Nephron (organoid): ENCODE measurements at regions not wholly inside any gene's neighbourhood (a gene's known extent, or its start where the extent isn't known, plus 50 kb on each side); places are given as distances from the start of the nearest gene placed in this dataset.

Experiments
- H3K27ac Mint-ChIP-seq, 3 experiments: 2 replicates each; pipeline ENCODE4 v1.8.0; 2020; ENCODE audit warnings: mixed read lengths in 3 of 3, mild to moderate bottlenecking in 2 of 3, moderate library complexity in 1 of 3
- H3K27me3 Mint-ChIP-seq: 2 replicates; pipeline ENCODE4 v1.8.0; 2021; ENCODE audit warnings: low read depth, mild to moderate bottlenecking, moderate library complexity, mixed read lengths
- H3K36me3 Mint-ChIP-seq: 2 replicates; pipeline ENCODE4 v1.8.0; 2020; ENCODE audit warnings: low read depth, mixed read lengths
- H3K4me1 Mint-ChIP-seq: 2 replicates; pipeline ENCODE4 v1.8.0; 2020; ENCODE audit warnings: mixed read lengths
- H3K4me3 Mint-ChIP-seq, 3 experiments: 2 replicates each; pipeline ENCODE4 v1.8.0; 2020; ENCODE audit warnings: mild to moderate bottlenecking in 3 of 3, mixed read lengths in 3 of 3, moderate library complexity in 2 of 3
- H3K9me3 Mint-ChIP-seq: 2 replicates; pipeline ENCODE4 v1.8.0; 2020; ENCODE audit warnings: mixed read lengths
- TF ChIP-seq, protein P1 (sequence below), 3 experiments: fragments of 200-600 bp; sonication (generic); IDR thresholded peaks; one replicate each; pipeline ENCODE4 v1.5.0; 2021; ENCODE audit warnings: antibody characterized with exemption in 3 of 3; ENCODE audit not compliant: unreplicated experiment in 3 of 3

DNA sequence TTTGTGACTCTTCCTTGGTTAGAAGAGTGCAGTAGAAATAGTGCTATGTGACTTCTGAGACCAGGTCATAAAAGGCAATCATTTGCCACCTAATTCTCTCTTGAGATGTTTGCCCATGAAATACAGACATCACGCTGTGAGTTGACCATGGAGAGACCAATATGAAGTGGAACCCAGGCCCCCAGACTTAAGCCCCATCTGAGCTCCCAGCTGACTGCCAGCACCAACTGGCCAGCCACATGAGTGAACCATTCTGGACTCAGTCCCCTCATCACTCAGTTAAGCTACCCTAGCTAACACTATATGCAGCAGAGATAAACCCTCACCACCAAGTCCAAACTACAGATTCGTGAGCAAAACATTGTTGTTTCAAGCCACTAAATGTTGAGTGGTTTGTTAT is 60.7 kb upstream of the NIPBL start:
- TF ChIP-seq, protein P1, sequence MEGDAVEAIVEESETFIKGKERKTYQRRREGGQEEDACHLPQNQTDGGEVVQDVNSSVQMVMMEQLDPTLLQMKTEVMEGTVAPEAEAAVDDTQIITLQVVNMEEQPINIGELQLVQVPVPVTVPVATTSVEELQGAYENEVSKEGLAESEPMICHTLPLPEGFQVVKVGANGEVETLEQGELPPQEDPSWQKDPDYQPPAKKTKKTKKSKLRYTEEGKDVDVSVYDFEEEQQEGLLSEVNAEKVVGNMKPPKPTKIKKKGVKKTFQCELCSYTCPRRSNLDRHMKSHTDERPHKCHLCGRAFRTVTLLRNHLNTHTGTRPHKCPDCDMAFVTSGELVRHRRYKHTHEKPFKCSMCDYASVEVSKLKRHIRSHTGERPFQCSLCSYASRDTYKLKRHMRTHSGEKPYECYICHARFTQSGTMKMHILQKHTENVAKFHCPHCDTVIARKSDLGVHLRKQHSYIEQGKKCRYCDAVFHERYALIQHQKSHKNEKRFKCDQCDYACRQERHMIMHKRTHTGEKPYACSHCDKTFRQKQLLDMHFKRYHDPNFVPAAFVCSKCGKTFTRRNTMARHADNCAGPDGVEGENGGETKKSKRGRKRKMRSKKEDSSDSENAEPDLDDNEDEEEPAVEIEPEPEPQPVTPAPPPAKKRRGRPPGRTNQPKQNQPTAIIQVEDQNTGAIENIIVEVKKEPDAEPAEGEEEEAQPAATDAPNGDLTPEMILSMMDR (IDR thresholded peaks at IDR 0.05; ENCODE audit: unreplicated experiment in 3 of 3): no peak
- Mint-ChIP-seq H3K4me3 (no peak overlapping the region), H3K27me3 (no peaks in the 10 kb centered on the region), H3K9me3 (peaks cover 11% of the 10 kb centered on the region), H3K27ac (no peak overlapping the region), H3K4me1 (no peaks in the 10 kb centered on the region), H3K36me3 (no peaks in the 10 kb centered on the region)

DNA sequence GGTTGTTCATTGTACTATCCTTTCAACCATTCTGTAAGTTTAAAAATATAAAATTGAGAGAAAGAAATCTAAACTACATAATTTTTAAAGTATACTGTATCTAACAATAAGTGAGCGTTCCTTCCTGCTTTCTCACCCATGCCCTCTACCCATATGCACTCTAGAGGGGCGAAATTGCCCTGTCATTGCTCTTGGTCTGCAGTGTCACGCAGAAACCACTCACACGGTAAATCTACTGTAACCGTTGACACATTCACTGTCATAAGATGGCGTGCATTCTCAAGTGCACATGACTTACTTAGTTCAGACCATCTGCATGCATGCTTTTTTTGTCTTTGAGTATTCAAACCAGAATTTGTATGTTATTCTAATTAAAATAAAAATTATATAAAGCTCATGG is 55.7 kb upstream of the NIPBL start:
- Mint-ChIP-seq H3K9me3 (peaks cover 4% of the 10 kb centered on the region), H3K27ac (no peak overlapping the region)

DNA sequence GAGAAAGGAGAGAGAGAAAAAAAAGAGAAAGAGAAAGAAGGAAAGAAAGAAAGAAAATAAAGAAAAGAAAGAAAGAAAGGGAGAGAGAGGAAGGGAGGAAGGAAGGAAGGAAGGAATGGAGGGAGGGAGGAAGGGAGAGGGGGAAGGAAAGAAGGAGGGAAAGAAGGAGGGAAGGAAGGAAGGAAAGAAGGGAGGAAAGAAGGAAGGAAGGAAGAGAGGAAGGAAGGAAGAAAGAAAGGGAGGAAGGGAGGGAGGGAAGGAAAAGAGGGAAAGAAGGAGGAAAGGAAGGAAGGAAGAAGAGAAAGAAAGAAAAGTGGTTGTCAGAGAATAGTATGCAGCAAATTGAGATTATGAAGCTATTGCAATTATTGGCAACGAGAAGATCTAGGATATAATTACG is 49.9 kb upstream of the NIPBL start:
- TF ChIP-seq, protein P1 (IDR thresholded peaks at IDR 0.05; ENCODE audit: unreplicated experiment in 3 of 3): no peak
- Mint-ChIP-seq H3K4me1 (no peaks in the 10 kb centered on the region), H3K4me3 (no peak overlapping the region), H3K36me3 (no peaks in the 10 kb centered on the region), H3K27ac (no peak overlapping the region), H3K9me3 (no peaks in the 10 kb centered on the region), H3K27me3 (peaks cover 11% of the 10 kb centered on the region)

More for the DNA sequence above, 55.7 kb upstream of the NIPBL start:
- Mint-ChIP-seq H3K27me3 (peaks cover 6% of the 10 kb centered on the region), H3K4me1 (no peaks in the 10 kb centered on the region), H3K36me3 (no peaks in the 10 kb centered on the region), H3K4me3 (no peak overlapping the region)
- TF ChIP-seq, protein P1 (IDR thresholded peaks at IDR 0.05; ENCODE audit: unreplicated experiment in 3 of 3): no peak
